SK-N-SH (cell line): ENCODE measurements at regions not wholly inside any gene's neighbourhood (a gene's known extent, or its start where the extent isn't known, plus 50 kb on each side); places are given as distances from the start of the nearest gene placed in this dataset.

Source experiments
- CTCF ChIA-PET: fragments of 300-600, 350-600 bp; formaldehyde crosslinking; extraction: SDS; loops from one replicate; lab custom pipeline; 2021; lab: Yijun Ruan, JAX
- POLR2A ChIA-PET: fragments of 350-600 bp; sonication (Branson Sonifier 250); formaldehyde crosslinking; extraction: SDS; loops from one replicate; lab custom pipeline; 2020; ENCODE audit warnings: antibody characterized with exemption, inconsistent platforms; lab: Yijun Ruan, JAX
- DNase-seq: peaks from one replicate; pipeline ENCODE4 v3.0.0; 2012
- H2AFZ ChIP-seq: fragments of 200-600 bp; sonication (generic); 2 replicates; pipeline ENCODE4 v1.8.1; 2016; ENCODE audit warnings: antibody characterized with exemption, mild to moderate bottlenecking, low read depth
- H3F3A ChIP-seq: fragments of 200-600 bp; sonication (generic); replicated peaks from 2 replicates; pipeline ENCODE3; 2016; ENCODE audit warnings: antibody characterized with exemption, mild to moderate bottlenecking; ENCODE audit not compliant: insufficient read depth
- H3K27ac ChIP-seq, 2 experiments: fragments of 200-500 bp in 1 of 2; fragments of 200-600 bp in 1 of 2; sonication (Bioruptor generic) in 1 of 2; sonication (generic), shearing (Covaris generic) in 1 of 2; 2 replicates each; pipeline versions ENCODE4 v1.5.1 to v1.6.1; 2014 to 2016; ENCODE audit warnings: low read depth in 2 of 2, inconsistent platforms in 1 of 2, low read length in 1 of 2, mild to moderate bottlenecking in 1 of 2, mixed read lengths in 1 of 2
- H3K27me3 ChIP-seq: fragments of 200-600 bp; sonication (generic), shearing (Covaris generic); 2 replicates; pipeline ENCODE4 v1.6.1; 2016; ENCODE audit warnings: mixed run types; ENCODE audit not compliant: insufficient read depth
- H3K36me3 ChIP-seq, 2 experiments: fragments of 200-500 bp in 1 of 2; fragments of 200-600 bp in 1 of 2; sonication (Bioruptor generic) in 1 of 2; sonication (generic) in 1 of 2; replicated peaks in 1 of 2; 2 replicates each; pipeline versions ENCODE3 to v1.5.1; 2014 to 2016; ENCODE audit warnings: low read length in 1 of 2, mild to moderate bottlenecking in 1 of 2; ENCODE audit not compliant: insufficient read depth in 2 of 2, control insufficient read depth in 1 of 2
- H3K4me1 ChIP-seq, 2 experiments: fragments of 200-500 bp in 1 of 2; fragments of 200-600 bp in 1 of 2; sonication (Bioruptor generic) in 1 of 2; sonication (generic), shearing (Covaris generic) in 1 of 2; 2 replicates each; pipeline versions ENCODE4 v1.5.1 to v1.6.1; 2014 to 2016; ENCODE audit warnings: low read depth in 1 of 2, low read length in 1 of 2, mixed run types in 1 of 2; ENCODE audit not compliant: insufficient read depth in 2 of 2, control insufficient read depth in 1 of 2
- H3K4me2 ChIP-seq: fragments of 200-600 bp; sonication (generic), shearing (Covaris generic); 2 replicates; pipeline ENCODE4 v1.6.1; 2017; ENCODE audit warnings: mixed run types
- H3K4me3 ChIP-seq, 2 experiments: fragments of 200-500 bp in 1 of 2; fragments of 200-600 bp in 1 of 2; sonication (Bioruptor generic) in 1 of 2; sonication (generic), shearing (Covaris generic) in 1 of 2; 2 replicates each; pipeline versions ENCODE4 v1.5.1 to v1.8.1; 2014 to 2016; ENCODE audit warnings: low read depth in 2 of 2, inconsistent platforms in 1 of 2, low read length in 1 of 2, mild to moderate bottlenecking in 1 of 2, mixed read lengths in 1 of 2, moderate library complexity in 1 of 2
- H3K79me2 ChIP-seq: fragments of 200-600 bp; sonication (generic); 2 replicates; pipeline ENCODE4 v1.8.1; 2017; ENCODE audit warnings: mild to moderate bottlenecking; ENCODE audit not compliant: insufficient read depth
- H3K9ac ChIP-seq: fragments of 200-600 bp; sonication (generic); 2 replicates; pipeline ENCODE4 v1.6.1; 2017; ENCODE audit warnings: mixed run types
- H3K9me2 ChIP-seq: fragments of 200-600 bp; sonication (generic); 2 replicates; pipeline ENCODE4 v1.6.1; 2017; ENCODE audit warnings: mixed run types
- H3K9me3 ChIP-seq: fragments of 200-600 bp; sonication (generic); 2 replicates; pipeline ENCODE4 v1.6.1; 2017; ENCODE audit warnings: mixed run types, mild to moderate bottlenecking, moderate library complexity
- H4K20me1 ChIP-seq: fragments of 200-600 bp; sonication (generic); 2 replicates; pipeline ENCODE4 v1.6.1; 2017; ENCODE audit warnings: mild to moderate bottlenecking, mixed run types; ENCODE audit not compliant: insufficient read depth
- ELF1 ChIP-seq: IDR thresholded peaks from 2 replicates; pipeline ENCODE4 v1.4.0; 2012
- EP300 ChIP-seq, 2 experiments: IDR thresholded peaks; 2 replicates each; pipeline versions ENCODE4 v1.4.0 to v1.6.1; 2012; ENCODE audit warnings: borderline replicate concordance in 1 of 2, low read depth in 1 of 2, low read length in 1 of 2
- EZH2phosphoT487 ChIP-seq: fragments of 200-600 bp; sonication (generic); IDR thresholded peaks from 2 replicates; pipeline ENCODE4 v1.6.1; 2017; ENCODE audit warnings: low read depth, mixed run types, mild to moderate bottlenecking, antibody characterized with exemption, moderate library complexity, borderline replicate concordance
- FOSL2 ChIP-seq: IDR thresholded peaks from 2 replicates; pipeline ENCODE4 v1.4.0; 2012; ENCODE audit warnings: low read depth, mild to moderate bottlenecking, moderate library complexity, borderline replicate concordance
- FOXJ3 ChIP-seq: sonication (generic); formaldehyde crosslinking; IDR thresholded peaks from 2 replicates; pipeline ENCODE4 v1.5.1; 2020; ENCODE audit warnings: mild to moderate bottlenecking, missing genetic modification reagents
- FOXM1 ChIP-seq: IDR thresholded peaks from 2 replicates; pipeline ENCODE4 v1.4.0; 2012; ENCODE audit warnings: low read depth, mild to moderate bottlenecking
- GATA2 ChIP-seq: sonication (generic); formaldehyde crosslinking; IDR thresholded peaks from 2 replicates; pipeline ENCODE4 v1.5.0; 2020; ENCODE audit warnings: mild to moderate bottlenecking, missing genetic modification reagents
- MXI1 ChIP-seq: IDR thresholded peaks from 2 replicates; pipeline ENCODE4 v1.6.1; 2012; ENCODE audit warnings: mild to moderate bottlenecking, low read depth, low read length, improper control_type of control experiment
- NRF1 ChIP-seq: IDR thresholded peaks from 2 replicates; pipeline ENCODE4 v1.6.1; 2012; ENCODE audit warnings: low read depth, mild to moderate bottlenecking, low read length
- POLR2AphosphoS5 ChIP-seq: IDR thresholded peaks from 2 replicates; pipeline ENCODE4 v1.6.1; 2012; ENCODE audit warnings: low read depth, low read length
- RAD21 ChIP-seq: IDR thresholded peaks from 2 replicates; pipeline ENCODE4 v1.6.1; 2012; ENCODE audit warnings: mild to moderate bottlenecking, low read length
- RCOR1 ChIP-seq: fragments of 150-350 bp; IDR thresholded peaks from 2 replicates; pipeline ENCODE4 v1.6.1; 2017; ENCODE audit warnings: antibody characterized with exemption, low read length
- RFX5 ChIP-seq: IDR thresholded peaks from 2 replicates; pipeline ENCODE4 v1.6.1; 2012; ENCODE audit warnings: mild to moderate bottlenecking, improper control_type of control experiment, low read length
- RXRA ChIP-seq: IDR thresholded peaks from 2 replicates; pipeline ENCODE4 v1.4.0; 2012; ENCODE audit warnings: low read depth, mild to moderate bottlenecking, borderline replicate concordance
- SIN3A ChIP-seq: IDR thresholded peaks from 2 replicates; pipeline ENCODE4 v1.6.1; 2012; ENCODE audit warnings: low read depth, mild to moderate bottlenecking, low read length, moderate library complexity, borderline replicate concordance
- TAF1 ChIP-seq: IDR thresholded peaks from 2 replicates; pipeline ENCODE4 v1.6.1; 2012; ENCODE audit warnings: low read depth, mild to moderate bottlenecking, low read length, moderate library complexity, borderline replicate concordance
- TCF12 ChIP-seq: IDR thresholded peaks from 2 replicates; pipeline ENCODE4 v1.4.0; 2012
- YY1 ChIP-seq: IDR thresholded peaks from 2 replicates; pipeline ENCODE4 v1.4.0; 2012; ENCODE audit warnings: low read depth, mild to moderate bottlenecking
- WGBS: methylation state at CpG from one replicate; pipeline ENCODE4 v1.1.6; 2017; ENCODE audit warnings: low lambda C conversion rate; 5-methylcytosine and 5-hydroxymethylcytosine counted together
- TF ChIP-seq, protein P1 (sequence below): IDR thresholded peaks from 2 replicates; pipeline ENCODE4 v1.4.0; 2012; ENCODE audit warnings: low read depth, borderline replicate concordance
- TF ChIP-seq, protein P2 (sequence below): IDR thresholded peaks from 2 replicates; pipeline ENCODE4 v1.4.0; 2012; ENCODE audit warnings: low read depth, borderline replicate concordance
- TF ChIP-seq, protein P3 (sequence below): fragments of 200-600 bp; sonication (generic); IDR thresholded peaks from 2 replicates; pipeline ENCODE4 v1.6.1; 2017; ENCODE audit warnings: antibody characterized with exemption, mild to moderate bottlenecking, moderate library complexity
- TF ChIP-seq, protein P4 (sequence below): IDR thresholded peaks from 2 replicates; pipeline ENCODE4; 2012

DNA sequence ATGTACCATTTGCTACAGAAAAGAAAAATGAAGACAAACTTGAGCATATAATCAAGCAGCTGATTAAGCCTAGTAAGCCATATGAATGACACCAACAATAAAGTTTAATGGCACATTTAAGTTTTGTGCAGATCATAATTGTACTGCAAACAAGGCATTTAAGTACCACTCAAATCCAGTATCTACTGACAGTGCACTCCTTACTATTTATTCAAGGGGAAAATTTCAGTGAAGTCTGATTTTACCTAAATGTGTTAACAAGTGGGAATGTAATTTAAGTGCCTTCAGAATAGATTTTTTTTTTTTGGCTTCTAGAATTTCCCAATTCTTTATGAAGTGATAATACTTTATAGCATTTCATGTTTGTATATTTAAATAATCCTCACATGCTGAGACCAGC, 341.0 kb upstream of the POU5F2 start:
- H3K9ac ChIP-seq = no peak overlapping the region
- H4K20me1 ChIP-seq = no peaks in the 10 kb centered on the region
- no peak overlapping the region for H3K4me2 ChIP-seq
- CTCF ChIA-PET = no interaction called here
- no peaks in the 10 kb centered on the region for H3K9me2 ChIP-seq
- H3K4me3 ChIP-seq = no peak overlapping the region
- no peak for DNase-seq
- H3K4me1 ChIP-seq = no peaks in the 10 kb centered on the region; a peak in 1 of 4 replicates
- peaks cover 30% of the 10 kb centered on the region; the same call in 1 of the 2 replicates for H3K79me2 ChIP-seq
- H3K36me3 ChIP-seq = peaks cover 0 to 8% of the 10 kb centered on the region in 2 experiments
- POLR2A ChIA-PET = no interaction called here
- no peak overlapping the region for H3K27ac ChIP-seq
- TF ChIP-seq, protein P1, sequence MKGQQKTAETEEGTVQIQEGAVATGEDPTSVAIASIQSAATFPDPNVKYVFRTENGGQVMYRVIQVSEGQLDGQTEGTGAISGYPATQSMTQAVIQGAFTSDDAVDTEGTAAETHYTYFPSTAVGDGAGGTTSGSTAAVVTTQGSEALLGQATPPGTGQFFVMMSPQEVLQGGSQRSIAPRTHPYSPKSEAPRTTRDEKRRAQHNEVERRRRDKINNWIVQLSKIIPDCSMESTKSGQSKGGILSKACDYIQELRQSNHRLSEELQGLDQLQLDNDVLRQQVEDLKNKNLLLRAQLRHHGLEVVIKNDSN = no peak
- TF ChIP-seq RAD21 (no peak), FOXM1 (no peak), SIN3A (no peak), TCF12 (no peak), ELF1 (no peak), EZH2phosphoT487 (no peak), TAF1 (no peak)
- TF ChIP-seq, protein P2, sequence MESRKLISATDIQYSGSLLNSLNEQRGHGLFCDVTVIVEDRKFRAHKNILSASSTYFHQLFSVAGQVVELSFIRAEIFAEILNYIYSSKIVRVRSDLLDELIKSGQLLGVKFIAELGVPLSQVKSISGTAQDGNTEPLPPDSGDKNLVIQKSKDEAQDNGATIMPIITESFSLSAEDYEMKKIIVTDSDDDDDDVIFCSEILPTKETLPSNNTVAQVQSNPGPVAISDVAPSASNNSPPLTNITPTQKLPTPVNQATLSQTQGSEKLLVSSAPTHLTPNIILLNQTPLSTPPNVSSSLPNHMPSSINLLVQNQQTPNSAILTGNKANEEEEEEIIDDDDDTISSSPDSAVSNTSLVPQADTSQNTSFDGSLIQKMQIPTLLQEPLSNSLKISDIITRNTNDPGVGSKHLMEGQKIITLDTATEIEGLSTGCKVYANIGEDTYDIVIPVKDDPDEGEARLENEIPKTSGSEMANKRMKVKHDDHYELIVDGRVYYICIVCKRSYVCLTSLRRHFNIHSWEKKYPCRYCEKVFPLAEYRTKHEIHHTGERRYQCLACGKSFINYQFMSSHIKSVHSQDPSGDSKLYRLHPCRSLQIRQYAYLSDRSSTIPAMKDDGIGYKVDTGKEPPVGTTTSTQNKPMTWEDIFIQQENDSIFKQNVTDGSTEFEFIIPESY = no peak
- no peaks in the 10 kb centered on the region for H3F3A ChIP-seq
- no peaks in the 10 kb centered on the region for H3K27me3 ChIP-seq
- H2AFZ ChIP-seq = no peak overlapping the region
- H3K9me3 ChIP-seq = no peaks in the 10 kb centered on the region

DNA sequence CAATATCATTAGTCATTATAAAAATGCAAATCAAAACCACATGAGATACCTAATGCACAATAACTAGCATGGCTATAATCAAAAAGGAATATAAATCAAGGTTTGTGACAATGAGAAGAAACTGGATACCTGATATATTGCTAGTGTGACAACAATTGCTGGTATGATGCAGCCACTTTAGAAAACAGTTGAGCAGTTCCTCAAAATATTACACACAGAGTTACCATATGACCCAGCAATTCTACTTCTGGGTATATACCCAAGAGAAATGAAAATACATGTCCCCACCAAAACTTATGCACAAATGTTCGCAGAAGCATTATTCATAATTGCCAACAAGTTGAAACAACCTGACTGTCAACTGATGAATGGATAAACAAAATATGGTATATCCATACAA, 339.7 kb upstream of the POU5F2 start:
- peaks cover 0 to 8% of the 10 kb centered on the region in 2 experiments for H3K36me3 ChIP-seq
- no peak overlapping the region for H3K4me2 ChIP-seq
- CTCF ChIA-PET = no interaction called here
- H3K9ac ChIP-seq = no peak overlapping the region
- POLR2A ChIA-PET = interaction anchor here (1.0 kb wide), 1 partner anchor 29 kb away, joined by 4 read pairs; no protein-coding TSS in a partner anchor
- H3K4me3 ChIP-seq = no peak overlapping the region
- no peak overlapping the region for H2AFZ ChIP-seq
- H3K27ac ChIP-seq = no peak overlapping the region
- no peak for TF ChIP-seq TCF12
- TF ChIP-seq ELF1 = no peak
- TF ChIP-seq RFX5 = no peak
- TF ChIP-seq NRF1 = no peak
- no peak for TF ChIP-seq FOSL2
- TF ChIP-seq, protein P3, sequence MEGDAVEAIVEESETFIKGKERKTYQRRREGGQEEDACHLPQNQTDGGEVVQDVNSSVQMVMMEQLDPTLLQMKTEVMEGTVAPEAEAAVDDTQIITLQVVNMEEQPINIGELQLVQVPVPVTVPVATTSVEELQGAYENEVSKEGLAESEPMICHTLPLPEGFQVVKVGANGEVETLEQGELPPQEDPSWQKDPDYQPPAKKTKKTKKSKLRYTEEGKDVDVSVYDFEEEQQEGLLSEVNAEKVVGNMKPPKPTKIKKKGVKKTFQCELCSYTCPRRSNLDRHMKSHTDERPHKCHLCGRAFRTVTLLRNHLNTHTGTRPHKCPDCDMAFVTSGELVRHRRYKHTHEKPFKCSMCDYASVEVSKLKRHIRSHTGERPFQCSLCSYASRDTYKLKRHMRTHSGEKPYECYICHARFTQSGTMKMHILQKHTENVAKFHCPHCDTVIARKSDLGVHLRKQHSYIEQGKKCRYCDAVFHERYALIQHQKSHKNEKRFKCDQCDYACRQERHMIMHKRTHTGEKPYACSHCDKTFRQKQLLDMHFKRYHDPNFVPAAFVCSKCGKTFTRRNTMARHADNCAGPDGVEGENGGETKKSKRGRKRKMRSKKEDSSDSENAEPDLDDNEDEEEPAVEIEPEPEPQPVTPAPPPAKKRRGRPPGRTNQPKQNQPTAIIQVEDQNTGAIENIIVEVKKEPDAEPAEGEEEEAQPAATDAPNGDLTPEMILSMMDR = no peak
- no peak for TF ChIP-seq GATA2
- no peak for TF ChIP-seq EZH2phosphoT487
- no peak for TF ChIP-seq RXRA
- no peak for TF ChIP-seq POLR2AphosphoS5
- no peak for TF ChIP-seq MXI1
- TF ChIP-seq RCOR1 = no peak
- TF ChIP-seq EP300 (IDR thresholded peaks at IDR 0.05; ENCODE audit: borderline replicate concordance in 1 of 2, low read depth in 1 of 2, low read length in 1 of 2) = no peak
- TF ChIP-seq FOXJ3 = no peak
- TF ChIP-seq YY1 = no peak
- TF ChIP-seq, protein P4, sequence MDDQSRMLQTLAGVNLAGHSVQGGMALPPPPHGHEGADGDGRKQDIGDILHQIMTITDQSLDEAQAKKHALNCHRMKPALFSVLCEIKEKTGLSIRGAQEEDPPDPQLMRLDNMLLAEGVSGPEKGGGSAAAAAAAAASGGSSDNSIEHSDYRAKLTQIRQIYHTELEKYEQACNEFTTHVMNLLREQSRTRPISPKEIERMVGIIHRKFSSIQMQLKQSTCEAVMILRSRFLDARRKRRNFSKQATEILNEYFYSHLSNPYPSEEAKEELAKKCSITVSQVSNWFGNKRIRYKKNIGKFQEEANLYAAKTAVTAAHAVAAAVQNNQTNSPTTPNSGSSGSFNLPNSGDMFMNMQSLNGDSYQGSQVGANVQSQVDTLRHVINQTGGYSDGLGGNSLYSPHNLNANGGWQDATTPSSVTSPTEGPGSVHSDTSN = no peak
- no peaks in the 10 kb centered on the region for H4K20me1 ChIP-seq
- peaks cover 30% of the 10 kb centered on the region; the same call in 1 of the 2 replicates for H3K79me2 ChIP-seq
- H3K4me1 ChIP-seq = no peaks in the 10 kb centered on the region; a peak in 1 of 4 replicates
- no peaks in the 10 kb centered on the region for H3K27me3 ChIP-seq
- no peaks in the 10 kb centered on the region for H3K9me3 ChIP-seq
- H3K9me2 ChIP-seq = no peaks in the 10 kb centered on the region
- WGBS = 96% methylated on average over 1 of the region's 1 CpG
- no peaks in the 10 kb centered on the region for H3F3A ChIP-seq
- DNase-seq = no peak
